HG02884 (cell line): ENCODE measurements at regions not wholly inside any gene's neighbourhood (a gene's known extent, or its start where the extent isn't known, plus 50 kb on each side); places are given as distances from the start of the nearest gene placed in this dataset.

Experiments
- ATAC-seq: cut with Tn5 transposase; IDR thresholded peaks from one replicate; pipeline ENCODE4 v1.9.1; 2021; ENCODE audit warnings: mild to moderate bottlenecking, moderate library complexity; ENCODE audit not compliant: unreplicated experiment

DNA sequence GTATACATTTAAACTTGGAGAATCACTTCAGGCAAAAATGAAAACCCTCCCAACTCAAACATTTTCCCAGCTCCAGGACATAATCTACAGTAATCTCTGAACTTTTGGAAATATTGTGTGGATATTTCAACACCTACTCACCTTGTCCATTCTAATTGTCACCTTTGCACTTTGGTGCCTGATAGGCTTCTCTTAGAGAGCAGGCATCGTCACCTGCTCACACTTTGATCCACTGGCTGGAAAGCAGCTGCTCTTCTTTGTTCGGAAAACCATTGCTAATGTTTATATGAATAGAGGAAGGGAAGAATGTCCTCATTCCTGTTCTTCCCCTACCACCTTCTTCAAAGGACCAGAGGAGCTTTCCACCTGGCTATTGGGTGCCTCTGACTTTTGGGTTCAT is 411.2 kb downstream of the FGF9 start:
- ATAC-seq, result no peak

DNA sequence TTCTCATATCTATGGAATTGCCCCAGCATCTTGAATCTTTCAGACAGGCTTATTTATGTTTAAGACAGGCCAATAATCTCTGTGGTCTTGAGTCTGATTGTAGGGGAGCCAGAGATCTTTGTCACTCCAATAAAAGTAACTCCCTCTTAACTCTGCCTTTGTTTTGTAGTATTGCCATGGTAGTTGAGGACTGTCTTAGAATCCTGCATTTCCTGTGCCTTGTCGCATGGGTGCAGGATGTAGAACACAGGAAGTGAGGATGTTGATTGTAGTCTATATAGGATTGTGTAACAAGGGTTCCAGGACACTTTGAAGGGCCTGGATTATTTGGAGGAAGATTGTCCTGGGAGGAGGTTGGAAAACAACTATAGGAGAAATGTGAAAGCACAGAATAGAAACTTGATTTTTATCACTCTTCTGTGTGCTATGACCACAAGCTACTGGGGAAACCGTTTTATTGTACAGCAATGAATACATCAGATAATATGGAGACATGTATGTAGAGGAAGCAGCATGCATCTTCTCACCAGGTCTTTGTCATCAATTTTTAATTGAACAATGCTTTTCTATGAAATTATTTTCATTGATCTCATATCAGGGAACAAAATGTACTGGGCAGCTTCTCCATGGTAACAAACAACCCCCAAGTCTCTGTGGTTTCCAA is 411.7 kb downstream of the FGF9 start:
- ATAC-seq, result no peak

DNA sequence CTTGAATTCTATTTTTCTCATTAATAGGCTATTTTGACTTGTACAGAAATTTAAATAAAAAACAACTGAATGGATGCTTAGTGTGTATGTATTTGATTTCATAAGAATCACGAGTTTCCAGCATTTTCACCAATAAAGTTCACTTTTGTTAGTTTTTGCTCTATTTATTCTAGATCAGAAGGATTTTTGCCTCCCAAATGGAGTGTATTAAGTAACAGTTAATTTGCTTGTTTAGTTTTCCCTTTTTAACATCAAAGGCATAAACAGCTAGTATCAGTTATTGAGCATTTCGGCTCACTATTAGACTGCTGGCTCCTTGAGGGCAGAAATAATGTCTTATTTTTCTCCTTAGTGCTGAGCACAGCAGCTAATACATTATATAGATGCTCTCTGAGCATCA is 414.1 kb downstream of the FGF9 start:
- ATAC-seq, result no peak

DNA sequence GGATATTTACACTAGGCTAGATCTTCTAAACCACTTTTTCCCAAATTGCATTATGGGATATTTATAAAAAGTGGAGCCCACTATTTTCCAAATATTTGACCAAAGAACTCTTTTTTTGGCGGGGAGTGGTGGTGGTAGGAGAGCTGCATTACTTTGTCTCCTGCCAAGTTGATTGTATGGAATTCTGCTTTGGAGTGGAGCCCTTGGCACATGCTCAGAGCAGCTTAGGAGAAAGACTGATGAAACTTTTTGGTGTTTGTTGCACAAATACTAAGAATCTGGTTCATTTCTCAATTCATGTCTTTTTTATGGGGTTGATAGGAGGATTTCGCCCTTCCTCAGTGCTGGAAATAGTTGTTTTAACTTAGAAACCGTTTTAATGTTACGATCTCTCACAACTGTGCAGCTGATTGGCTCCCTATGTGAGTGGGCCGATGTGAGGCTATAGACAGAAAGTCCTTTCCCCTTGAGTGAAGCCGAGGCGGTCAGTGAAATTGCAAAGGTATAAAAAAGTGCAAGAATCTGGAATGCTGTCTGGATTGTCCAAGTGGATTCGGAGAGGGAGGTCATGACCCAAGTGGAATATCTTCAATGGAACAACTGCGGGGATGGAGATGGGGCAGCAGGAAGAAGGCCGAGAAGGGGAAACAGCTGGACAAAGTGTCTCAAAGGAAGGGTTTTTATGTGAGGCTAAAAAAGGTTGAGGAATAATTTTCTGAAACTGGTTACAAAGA is 415.9 kb downstream of the FGF9 start:
- ATAC-seq, result no peak

DNA sequence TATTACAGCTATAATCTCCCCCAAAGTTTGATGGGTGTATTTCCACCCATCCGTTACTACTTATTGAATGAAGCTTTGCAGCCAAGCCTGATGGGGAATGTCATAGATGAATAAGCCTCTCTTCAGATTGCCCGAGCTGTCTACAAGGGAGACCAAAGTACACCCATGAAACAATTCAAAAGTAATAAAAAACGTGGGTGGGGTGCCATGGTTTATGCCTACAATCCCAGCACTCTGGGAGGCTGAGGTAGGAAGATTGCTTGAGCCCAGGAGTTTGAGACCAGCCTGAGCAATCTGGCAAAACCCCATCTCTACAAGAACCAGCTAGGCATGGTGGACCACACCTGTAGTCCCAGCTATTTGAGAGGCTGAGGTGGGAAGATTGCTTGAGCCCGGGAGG is 419.2 kb downstream of the FGF9 start:
- no peak for ATAC-seq

DNA sequence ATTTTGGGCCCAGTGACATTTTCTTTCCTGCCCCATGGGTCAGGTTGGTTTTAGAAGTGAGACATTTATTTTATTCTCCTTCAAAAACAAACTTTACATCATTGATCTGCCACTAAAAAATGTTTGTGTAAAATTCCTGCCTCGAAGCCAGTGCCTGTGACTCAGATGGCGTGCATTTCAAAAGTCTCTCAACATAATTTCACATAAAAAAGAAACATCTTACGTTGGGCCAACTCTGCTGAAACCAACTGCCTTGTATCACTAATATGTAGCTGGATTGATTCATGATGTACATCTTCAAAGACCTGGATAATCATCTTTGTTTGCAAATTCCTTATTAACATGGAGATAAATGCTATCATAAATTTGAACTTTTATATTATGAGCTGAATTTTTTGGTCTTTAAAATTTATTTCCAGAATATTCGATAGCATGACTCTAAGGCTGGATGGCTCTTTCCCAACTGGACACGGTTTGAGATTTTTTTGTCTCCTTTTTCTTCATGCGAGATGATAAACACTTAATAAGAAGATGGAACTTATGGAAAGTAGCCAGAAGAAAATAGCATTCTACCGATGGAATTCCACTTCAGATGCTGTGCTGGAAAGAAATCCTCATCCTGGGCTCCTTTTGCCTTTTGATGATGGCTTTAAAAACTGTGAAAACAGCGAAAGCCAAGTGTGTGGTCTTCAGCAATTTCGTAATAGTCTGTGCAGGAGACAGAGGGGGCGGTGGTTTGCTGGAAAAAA is 420.5 kb downstream of the FGF9 start:
- no peak for ATAC-seq

DNA sequence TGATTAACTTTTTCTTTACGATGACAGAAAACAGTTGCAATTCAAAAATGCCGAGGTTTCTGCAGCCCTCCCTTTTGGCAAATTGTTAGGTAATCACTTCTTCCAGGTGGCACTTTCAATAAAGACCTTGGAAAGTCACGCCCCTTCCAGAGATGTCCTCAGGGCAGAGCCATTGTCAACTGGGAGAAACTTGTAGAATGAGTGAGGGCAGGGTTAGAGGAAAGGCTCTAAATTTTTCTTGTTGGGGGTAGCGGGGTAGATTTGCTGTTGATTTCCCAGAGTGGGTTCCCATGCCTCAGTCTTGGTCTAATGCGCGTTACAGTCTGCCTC is 421.1 kb downstream of the FGF9 start:
- ATAC-seq, result no peak

DNA sequence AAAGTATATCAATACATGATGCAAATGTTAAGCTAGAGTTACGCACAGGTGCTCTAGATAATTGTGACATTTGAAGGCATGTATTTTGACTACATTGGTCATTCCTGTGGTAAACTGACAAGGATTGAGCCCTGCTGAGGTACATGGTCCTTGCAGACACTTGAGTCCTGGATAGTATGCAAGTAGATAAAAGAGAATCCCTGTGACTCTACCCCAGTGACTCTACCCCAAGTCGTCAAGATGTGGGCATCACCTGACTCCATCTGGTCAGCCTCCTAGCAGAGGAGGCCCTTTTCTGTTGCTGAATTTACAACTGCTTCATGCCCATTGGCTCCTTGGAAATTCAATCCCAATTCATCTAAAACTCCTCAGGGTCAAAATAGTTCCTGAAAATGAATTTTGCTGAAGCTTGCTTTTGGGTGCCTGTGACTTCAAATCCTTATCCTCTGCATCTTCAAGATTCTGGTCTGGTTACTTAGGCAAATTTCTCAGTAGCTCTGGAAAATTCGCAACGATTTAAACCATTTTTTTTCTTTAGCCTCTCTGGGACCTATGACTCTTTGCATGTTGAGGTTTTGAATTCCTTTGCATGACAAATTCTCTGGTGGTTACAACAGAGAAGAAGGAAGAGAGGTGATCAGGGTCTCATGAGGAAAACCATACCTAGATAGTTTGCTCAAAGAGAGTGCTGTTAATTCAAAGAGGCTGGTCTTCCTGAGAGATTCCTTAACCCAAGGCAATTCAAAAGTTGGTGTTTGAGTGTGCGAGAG is 422.1 kb downstream of the FGF9 start:
- ATAC-seq, result no peak

DNA sequence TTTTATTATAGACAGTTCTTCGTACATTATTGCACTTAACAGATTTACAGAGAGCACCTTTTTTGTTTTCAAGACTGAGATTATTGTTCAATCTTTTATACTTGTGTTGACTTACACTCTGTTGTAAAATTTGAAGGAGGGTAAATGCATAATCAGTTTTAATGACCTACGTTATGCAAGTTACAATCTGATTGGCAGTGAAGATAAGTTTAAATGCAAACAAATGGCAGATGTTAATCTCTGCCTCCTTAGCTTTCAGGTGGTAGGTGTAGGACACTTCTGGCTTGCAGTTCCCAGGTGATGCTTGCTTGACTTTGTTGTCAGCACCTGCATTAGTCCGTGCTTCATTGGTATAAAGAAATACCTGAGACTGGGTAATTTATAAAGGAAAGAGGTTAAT is 424.9 kb downstream of the FGF9 start:
- no peak for ATAC-seq

DNA sequence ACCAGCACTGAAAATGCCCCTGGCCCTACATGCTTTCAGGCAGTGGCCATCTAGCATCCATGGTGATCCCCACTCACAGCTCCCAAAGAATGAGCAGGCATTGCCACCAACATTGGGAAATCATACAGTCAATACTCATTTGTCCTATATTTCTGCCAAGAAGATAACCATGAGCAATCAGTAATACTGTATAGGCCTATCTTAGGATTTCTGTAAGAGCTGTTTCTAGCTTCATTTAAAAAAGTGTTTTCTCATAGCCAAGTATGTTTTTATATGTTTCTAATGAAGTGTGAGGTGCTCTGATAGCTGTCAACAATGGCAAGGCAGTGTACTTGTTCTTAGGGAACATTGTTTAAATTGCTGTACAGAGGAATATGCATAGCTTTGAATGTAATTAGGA is 428.7 kb downstream of the FGF9 start:
- ATAC-seq, result no peak

DNA sequence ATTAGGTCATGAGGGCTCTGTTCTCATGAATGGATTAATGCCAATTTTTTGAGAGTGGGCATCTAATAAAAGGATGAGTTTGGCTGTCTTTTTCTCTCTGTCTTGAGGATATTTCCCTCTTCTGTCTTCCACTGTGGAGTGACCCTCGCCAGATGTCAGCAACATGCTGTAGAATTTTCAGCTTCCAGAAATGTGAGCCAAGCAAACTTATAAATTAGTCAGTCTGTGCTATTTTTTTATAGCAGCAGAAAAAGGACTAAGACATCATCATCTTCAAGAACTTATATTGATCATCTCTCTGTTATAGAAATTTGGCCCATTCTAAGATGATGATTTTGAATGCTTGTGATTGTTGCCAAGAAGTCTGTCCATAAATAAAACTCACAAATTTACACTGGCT is 431.4 kb downstream of the FGF9 start:
- ATAC-seq, result no peak

DNA sequence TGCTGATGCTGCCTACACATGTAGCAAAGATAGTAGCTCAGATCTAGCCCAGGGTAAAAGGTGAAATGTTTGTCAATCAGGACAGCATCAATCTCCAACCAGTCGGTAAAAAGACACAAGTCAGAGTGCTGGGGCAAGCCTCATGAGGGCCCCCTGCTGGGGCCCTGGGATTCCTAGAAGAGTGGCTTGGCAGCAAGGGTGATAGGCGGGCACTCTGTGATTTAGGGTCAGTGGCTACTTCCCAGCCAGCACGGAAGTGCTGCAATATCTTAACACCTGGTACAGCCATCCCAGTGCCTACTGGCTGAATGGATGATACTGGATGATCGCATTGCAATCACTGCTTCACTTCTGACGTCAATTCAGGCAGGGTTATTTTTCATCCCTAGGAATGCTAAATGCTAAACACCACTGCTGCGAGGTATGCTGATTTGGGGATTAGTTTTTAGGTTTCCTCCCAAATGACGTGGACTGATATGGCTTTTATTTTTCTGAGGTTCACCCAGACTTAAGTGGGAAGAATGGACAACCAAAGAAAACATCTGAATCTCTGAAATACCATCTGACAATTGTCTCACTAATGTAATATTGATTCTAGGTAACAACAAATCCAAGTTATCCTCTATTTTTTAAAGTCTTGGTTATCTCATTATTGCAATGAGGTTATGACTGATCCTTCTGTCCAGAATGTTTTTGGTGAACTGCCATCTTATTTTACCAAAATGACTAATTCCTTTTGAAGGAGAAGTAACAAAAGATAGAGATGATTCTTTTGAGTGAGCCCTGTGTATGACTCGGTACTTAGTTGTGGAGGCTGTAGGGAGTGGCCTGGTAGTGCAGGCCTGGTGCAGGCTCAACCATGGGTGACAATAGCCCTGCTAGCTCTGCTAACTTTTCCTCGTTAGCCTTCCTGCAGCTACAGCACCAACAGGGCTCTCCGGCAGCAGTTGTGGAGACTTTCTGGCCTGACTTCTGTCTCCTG is 432.5 kb downstream of the FGF9 start:
- no peak for ATAC-seq

DNA sequence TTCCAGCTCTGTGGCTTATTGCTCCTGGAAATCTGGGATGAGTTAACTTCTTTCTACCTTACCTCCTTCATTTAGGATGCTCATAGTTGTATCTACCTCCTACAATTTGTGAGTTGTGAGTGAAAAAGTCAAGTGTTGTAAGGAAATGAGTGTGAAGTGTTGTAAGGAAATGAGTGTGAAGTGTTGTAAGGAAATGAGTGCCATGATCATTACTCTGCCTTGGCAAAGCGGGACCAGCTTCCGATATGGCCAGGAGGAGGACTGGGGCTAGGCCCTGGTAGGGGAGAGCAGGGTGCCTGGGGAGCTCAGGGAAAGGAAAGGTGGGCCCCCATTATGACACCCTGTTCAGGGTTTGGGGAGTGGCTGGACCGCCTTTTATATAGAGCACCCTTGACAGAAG is 435.2 kb downstream of the FGF9 start:
- no peak for ATAC-seq

DNA sequence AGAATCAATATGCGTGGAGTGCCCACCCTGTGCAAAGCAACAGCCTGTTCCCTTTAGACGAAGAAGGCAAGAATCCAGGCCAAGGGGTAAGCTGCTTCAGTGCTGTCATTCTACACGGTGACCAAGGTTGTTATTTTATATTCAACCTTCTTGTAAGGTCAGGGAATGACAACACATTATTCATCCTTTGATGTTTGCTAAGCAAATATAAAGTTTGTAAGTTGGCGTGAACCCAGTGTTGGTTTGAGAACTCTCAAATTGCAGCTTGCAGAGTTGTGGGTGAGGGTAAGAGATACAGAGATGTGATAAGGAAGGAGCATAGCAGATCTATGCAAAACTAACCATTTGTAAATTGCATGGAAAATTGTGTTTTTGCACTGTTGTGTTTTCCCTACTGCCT is 436.7 kb downstream of the FGF9 start:
- ATAC-seq, result no peak

DNA sequence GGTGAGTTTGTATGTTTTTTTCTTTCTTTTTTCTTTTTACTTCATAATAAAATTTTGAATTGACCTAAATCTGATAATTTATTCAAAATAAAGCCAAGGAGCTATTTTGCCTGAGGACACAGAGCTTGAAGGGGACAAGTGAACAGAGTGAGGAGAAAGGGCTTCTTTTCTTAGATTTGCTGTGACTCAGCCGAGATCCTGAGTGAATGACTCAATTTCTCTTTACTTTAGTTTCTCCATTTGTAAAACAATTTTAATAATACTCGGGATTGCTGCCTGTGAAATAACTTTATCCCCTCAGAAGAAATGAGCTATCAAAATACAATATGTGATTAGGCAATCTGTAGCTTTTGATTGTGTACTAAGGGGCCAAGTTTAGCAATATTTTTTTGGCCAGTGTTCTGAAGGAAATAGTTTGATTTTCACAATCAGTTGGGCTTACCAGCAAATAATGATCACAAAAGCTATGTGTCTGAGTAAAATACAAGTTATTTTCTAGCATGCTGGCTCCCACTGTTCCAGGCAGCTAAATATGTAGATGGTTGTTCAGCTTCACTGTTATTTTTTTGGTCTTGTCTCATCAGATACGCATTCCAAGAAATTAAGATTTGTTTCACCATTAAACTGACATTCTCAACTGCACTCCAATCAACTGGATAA is 437.5 kb downstream of the FGF9 start:
- ATAC-seq, result no peak

DNA sequence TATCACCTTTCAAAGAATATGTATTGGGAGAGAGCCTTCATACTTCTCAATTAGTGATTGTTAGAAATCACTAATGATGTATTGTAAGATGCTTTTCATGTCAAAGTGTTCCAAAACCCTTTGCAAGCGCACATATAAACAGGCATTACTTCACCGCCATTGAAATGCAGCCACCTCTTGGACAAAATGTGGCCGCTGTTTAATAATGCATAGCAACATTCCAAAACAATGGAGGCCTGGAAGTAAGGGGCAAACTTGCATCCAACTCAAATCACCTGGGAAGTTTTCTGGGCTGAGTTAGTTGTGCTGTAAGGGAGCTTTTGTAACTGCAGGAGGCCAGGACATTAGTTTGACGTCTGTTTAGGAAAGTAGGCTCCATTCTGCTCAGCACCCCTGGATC is 438.1 kb downstream of the FGF9 start:
- no peak for ATAC-seq

DNA sequence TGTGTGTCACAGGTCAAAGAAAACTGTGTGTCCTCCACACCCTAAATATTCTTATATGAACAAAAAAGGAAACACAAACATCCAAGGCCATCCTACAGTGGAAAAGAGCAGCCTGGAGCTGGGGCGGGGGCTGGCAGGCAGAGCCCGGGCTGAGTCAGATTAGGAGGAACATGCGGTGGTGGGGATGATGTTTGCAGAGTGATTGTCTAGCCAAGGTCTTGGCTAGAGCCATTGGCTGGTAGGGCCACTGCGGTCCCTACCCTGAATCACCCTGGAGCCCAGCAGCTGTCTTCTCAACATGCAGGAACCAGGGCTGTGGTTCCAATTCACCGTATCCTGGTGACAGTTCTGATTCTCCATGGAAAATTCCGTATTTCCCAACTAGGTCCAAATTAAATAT is 439.5 kb downstream of the FGF9 start:
- no peak for ATAC-seq

DNA sequence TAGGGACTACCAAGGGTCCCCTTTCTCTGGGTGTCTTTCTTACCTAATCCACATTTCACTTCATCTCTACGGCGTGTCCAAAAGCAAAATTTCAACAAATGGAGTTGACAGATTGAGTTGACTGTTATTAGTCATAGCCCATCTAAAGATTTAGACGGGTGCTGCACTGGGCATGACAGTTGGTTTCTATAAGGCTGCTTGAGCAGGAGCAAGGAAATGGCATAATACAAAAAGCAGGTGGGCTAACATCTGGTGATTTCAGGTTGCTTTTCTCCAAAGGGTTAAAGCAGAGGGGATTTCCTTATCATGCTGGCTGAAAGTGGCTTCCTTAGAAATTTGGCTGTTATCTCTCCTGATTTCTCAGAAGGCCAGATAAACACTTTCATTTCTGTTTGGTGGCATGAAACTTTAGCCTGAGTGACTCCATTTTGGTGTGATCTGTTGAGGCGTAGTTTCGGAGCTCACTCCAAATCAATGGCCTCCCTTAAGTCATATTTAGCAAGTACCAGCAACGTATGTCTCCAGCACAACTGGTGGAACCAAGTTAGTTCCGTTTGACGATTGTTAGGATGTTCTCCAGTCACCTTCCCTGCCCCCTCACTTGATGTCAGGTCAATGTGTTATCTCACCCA is 440.4 kb downstream of the FGF9 start:
- no peak for ATAC-seq

DNA sequence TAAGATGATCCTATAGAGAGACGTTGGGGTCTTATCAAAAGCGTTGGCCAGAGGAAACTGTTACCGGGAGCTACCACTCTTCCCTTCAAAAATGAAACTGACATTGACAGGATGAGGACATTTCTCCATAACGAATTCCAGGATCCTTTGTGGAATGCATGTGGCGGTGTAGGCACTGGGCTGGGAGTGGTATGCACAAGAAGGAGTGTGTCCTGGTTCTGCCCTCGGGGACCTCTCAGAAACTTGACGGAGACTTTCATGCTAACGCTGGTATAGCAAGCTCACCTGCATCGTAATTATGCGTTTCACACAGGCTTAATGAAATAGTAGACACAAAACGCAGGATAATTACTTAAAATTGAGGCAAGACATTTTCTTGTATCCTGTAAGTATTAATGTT is 441.1 kb downstream of the FGF9 start:
- no peak for ATAC-seq
